G401 (cell line): ENCODE measurements at regions not wholly inside any gene's neighbourhood (a gene's known extent, or its start where the extent isn't known, plus 50 kb on each side); places are given as distances from the start of the nearest gene placed in this dataset.
"Not testable (repeated sequence)": the region's sequence is repeated elsewhere in the genome, so short reads cannot be mapped to it uniquely, and the experiment has no call there.

Experiments used
- DNase-seq: peaks from one replicate; pipeline ENCODE4 v3.0.0-alpha.2; 2015; ENCODE audit warnings: low spot score
- in situ Hi-C: cut with HindIII; loops from 2 replicates; pipeline ENCODE4 v1.10.0; 2016; ENCODE audit warnings: low sequenced_read_pairs, mixed read lengths

DNA sequence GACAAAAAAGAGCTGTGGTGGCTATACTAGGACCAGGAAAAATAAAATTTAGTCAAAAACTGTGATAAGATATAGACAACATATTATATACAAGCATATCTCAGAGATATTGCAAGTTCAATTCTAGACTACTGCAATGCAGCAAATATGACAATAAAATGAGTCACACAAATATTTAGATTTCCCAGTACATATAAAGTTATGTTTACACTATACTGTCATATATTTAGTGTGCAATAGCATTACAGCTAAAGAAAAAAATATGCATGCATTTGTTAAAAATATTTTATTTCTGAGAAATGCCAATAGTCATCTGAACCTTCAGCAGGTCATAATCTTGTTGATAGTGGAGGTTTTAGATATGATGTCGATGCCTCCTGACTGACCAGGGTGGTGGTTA, 72.1 kb downstream of the AKR1C4 start:
- in situ Hi-C loops: no loop called here
- DNase-seq: no peak

DNA sequence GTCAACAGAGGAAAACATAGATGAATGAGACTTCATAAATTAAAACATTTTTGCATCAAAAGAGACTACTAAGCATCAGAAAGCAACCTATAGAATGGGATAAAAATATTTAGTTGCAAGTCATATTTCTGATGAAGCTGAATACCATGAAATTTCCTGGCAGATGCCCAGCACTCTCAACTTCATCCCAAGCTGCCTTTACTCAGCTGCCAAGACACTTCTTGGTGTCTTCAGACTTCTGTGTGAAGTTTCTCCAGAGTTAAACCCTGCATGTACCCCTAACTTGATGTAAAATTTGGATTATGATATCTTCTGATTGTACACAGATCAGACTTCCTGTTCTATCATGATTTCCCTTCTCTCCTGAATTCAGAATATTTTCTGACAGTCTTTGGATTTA, 73.2 kb downstream of the AKR1C4 start:
- in situ Hi-C loops: no loop called here
- no peak for DNase-seq

DNA sequence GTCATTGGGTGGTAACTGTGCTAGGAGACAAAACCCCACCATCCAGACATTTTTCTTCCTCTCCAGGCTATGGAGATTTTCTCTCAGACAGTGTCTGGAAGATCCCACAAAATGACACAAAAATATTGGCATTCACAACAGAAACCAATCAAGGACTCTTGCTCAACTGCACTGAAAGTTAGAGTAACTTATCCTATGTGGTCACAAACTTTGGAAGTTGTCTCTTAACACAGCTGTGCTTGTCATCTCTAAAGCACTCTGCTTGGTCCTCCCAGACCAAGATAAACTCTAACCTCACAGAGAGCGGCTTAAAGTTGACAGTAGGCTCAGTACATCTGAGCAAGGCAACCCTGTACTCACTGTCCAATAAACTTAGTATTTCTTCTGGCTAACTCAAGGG, 74.9 kb downstream of the AKR1C4 start:
- DNase-seq: no peak
- in situ Hi-C loops: no loop called here

DNA sequence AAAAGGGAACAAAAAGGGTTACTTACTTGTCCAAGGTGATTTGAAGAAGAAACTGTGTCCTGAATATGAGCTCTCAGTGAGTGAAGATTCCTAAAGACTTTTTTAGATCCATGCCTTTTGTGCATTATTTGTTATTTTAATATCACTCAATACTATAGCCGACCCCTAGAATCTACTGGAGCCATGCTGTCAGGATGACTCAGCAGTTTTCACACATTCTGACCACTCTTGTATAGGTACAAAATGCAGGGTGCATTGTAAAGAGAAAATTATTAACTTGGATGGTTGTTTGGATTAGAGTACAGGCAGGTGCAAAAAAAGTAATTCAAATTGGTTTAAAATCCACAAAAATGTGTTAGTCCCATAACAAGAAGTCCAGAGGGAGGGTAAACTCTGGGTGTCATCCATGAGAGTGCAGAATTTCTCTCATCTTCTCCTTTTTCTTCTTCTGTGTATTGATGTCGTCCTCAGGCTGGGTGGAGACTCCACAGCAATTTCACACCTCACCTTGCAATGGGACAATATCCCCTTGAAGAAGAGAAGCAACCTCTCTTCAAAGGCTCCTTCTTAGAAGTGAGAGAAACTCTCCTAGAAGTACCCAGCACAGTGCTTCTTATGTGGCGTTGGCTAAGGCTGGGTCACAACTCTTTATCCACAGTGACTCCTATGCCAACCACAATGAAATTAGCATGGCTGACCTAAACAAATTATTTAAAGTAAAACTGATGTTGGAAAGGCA, 75.6 kb downstream of the AKR1C4 start:
- in situ Hi-C loops: no loop called here

DNA sequence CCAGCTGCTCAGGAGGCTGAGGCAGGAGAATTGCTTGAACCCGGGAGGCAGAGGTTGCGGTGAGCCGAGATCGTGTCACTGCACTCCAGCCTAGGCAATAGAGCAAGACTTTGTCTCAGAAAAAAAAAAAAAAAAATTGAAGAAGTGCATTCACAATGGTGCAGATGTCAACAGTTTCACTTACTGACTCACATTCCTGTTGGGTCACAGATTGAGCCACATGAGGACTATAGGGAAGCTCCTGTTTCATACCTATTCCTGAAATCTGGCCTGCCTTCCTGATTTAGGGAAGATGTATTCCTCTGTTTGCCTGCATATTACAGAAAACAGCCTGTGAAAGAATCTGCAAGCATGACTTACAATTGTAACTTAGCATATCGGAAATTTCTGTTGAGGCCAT, 78.2 kb downstream of the AKR1C4 start:
- in situ Hi-C loops: no loop called here

More for the DNA sequence above, 75.6 kb downstream of the AKR1C4 start:
- DNase-seq: no peak

DNA sequence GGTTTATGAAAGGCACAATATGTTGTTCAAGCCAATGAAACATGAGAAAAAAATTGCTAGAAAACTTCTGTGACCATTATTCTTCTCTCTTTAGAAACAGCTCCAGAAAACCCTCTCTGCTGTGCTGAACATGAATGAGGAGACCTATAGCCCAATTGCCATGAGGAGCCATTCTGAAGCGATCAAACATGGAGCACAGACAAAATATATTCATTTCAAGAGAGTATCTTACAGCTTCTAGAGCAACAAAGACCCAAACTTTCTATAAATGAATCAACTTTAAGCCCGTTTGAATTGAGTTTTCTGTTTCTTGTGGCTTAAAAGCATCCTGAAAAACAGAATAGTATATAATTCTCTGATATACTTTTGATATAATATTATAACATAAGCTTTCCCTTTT, 83.4 kb upstream of the UCN3 start:
- DNase-seq: no peak
- in situ Hi-C loops: no loop called here

More for the DNA sequence above, 78.2 kb downstream of the AKR1C4 start:
- no peak for DNase-seq

DNA sequence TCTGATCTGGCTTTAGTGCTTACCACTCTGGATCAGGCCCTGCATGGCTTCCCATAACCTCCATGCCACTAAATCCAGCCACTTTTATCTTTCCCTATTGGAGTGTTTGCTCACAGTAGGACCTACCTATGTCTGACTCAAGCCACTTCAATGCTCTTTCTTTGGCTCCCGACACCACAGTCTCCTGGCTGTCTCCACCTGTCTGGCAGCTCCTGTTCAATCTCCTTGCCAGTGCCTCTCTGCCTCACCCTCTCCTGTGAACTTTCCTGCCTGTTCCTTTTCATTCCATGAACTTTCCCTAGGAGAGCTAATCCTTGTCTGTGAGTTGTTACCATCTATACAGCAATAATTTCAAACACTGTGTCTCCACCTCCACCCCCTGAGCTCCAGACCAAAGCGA, 82.6 kb upstream of the UCN3 start:
- in situ Hi-C loops: no loop called here

DNA sequence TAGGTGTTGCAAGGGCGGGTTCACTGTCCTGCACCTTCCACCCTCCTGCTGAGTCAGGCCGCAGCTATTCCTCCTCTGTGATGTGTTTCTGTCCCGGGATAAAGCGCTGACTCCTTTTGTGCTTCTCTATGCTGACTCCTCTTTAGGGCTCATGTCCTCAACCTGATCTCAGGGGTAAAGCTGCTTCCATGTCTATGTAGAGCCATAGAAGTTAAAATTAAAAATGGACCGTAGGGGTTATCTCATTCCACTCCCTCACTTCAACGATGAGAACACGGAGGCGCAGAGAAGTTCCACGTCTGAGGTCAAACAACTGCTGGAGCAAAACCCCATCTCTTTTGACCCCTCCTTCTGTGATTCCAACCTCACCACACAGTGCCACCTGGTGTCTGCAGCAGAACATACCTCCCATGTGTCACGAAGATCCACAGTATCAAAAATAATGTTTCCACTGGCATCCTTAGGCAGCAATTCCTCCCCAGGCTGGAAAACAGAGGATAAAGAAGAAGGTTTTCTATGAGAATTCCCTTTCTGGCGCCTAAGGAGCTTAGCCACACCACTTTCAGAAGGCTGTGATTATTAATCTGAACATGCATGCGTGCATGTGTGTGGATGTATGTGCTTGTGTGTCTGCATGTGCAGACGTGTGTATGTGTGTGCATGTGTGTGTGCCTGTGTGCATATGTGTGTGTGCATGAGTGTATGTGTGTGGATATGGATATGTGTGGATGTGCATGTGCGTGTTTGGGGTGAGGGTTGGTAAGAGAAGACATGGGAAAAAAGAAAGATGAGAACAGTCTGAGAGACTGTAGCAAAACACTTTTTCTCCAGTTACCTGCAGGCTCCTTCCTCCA, 81.2 kb upstream of the UCN3 start:
- DNase-seq: peak; percentile 2
- in situ Hi-C loops: no loop called here

More for the DNA sequence above, 82.6 kb upstream of the UCN3 start:
- DNase-seq: no peak

DNA sequence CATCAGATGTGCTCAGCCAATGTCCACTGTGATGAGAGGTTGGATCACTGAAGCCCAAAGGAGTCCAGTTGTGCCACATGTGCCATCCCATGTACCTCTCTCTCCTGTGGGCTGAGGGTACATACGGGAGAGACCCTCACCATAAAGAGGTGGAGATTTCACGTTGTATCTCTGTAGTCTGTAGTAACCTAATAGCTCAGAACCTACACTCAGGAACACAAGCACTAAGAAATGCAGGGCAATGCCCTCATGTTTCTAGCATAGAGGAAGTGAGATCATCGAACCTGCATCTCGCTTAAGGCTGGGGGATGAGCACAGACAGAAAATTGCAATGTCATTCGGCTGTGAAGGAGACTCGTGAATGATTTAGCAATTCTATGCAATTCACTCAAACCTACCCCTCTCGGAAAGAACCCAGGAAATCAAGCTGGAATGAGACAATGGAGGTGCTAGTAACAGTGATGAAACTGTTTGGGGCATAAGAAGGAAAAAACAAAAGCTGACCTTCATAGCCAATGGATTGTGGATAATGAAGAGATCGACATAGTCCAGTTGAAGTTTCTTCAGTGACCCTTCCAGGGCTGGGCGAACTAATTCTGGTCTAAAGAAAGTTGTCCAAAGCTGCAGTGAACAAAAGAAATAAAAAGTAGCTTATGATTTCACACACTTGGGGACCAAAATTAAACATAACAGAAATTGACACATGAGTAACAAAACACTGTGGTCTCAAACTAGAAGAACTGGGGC, 80.3 kb upstream of the UCN3 start:
- DNase-seq: no peak
- in situ Hi-C loops: no loop called here

DNA sequence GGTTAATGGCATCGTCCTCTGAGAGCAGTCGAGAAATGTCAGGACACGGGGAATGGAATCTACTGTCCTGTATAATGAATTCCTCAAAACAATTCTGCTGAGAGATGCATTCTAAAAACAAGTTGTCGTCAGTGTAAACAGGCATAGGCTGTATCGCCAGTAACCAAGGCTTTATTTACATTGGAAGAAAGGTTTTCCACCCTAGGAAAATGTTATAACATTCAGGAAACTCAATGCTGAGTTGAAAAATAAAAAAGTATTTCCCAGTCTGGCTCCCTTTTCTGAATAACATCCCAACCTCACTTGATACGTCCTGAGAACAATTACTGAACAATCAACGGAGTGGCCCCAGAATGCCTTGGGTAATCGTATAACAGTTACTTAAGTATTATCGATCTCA, 79.6 kb upstream of the UCN3 start:
- in situ Hi-C loops: no loop called here
- DNase-seq: no peak

DNA sequence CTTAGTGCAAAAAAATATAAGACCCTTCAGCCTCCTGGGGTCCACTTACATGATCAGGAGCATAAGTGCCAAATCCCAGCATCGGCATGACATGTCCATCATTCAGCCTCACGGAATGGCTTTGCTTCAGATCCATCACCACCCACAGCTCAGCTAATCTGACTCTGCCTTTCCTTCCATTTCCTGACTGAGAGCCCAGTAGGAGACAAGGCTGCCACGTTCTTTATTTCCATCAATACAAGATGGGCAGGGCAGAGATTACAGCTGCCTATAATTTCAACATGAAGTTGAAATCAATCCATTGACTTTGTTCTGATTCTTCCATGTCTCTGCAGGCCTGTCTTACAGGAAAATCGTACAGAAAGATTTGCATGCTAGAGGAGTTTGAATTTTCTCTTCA, 76.4 kb upstream of the UCN3 start:
- in situ Hi-C loops: no loop called here
- DNase-seq: no peak

DNA sequence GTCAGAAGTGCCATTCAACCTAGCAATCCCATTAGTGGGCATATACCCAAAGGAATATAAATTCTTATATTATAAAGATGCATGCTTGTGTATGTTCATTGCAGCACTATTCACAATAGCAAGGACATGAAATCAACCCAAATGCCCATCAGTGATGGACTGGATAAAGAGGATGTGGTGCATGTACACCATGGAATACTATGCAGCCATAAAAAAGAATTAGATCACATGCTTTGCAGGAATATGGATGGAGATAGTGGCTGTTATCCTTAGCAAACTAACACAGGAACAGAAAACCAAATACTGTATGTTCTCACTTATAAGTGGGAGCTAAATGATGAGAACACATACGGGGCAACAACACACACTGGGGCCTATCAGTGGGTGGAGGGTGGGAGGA, 75.5 kb upstream of the UCN3 start:
- DNase-seq, in situ Hi-C loops: not testable (repeated sequence)

DNA sequence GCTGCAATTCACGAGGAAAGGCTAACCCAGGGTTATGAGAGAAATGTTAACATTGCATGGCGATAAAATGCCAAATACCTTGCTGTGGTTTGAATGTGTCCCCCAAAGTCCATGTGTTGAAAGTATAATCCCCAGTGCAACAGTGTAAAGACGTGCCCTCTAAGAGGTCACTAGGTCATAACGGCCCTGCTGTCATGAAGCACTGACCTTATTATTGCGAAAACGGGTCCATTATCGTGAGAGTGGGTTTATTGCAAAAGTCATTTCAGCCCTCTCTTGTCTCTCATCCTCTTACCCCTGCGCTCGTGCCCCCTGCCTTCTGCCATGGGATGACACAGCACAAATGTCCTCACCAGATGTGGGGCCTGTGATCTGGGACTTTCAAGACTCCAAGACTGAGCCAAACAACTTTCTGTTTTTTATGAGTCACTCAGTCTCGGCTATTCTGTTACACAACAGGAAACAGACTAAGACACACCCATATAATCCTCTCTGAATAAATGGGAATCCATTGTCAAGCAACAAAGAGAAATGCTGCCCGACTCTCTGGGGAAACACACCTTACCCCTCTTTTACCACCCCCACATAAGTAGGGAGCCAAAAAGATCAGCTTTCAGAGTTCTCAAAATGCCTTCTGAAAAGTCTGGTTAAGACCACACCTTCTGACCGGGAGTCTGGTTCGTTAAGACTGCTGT, 73.1 kb upstream of the UCN3 start:
- in situ Hi-C loops: no loop called here
- DNase-seq: no peak

DNA sequence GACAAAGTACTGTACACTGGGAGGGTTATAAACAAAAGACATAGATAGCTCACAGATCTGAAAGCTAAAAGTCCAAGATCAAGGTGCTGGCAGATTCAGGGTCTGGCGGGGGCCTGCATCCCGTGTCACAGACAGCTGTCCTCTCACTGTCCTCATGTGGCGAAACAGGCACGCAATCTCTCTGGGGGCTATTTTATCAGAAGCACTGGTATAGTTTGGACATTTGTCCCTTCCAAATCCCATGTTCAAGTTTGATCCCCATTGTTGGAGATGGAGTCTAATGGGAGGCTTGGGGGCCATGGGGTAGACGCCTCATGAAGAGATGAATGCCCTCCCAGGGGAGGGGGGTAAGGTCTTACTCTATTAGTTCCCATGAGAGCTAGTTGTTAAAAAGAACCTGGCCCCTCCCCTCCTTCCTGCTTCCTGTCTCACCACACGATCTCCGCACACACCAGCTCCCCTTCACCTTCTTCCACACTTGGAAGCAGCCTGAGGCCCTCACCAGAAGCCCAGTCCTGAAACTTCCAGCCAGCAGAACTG, 72.5 kb upstream of the UCN3 start:
- in situ Hi-C loops: no loop called here
- DNase-seq: no peak

DNA sequence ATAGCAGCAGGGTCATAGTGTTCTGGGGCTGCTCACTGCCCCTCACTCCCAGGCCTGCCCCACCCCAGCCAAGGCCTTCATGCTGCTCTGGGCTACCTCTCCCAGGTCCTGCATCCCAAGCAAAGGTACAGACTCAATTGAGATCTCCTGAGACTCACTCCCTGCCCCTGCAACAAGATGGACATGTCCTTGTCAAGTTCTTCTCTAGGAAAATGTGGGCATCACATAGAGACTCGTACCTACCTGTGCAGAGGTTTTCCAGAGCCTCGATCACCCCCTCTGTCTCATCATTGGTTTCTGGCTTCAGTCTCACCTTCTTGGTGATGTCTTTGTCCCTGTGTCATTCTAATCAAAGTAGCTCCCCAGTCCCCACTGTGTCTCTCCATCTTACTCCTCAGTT, 71.8 kb upstream of the UCN3 start:
- in situ Hi-C loops, DNase-seq: not testable (repeated sequence)

DNA sequence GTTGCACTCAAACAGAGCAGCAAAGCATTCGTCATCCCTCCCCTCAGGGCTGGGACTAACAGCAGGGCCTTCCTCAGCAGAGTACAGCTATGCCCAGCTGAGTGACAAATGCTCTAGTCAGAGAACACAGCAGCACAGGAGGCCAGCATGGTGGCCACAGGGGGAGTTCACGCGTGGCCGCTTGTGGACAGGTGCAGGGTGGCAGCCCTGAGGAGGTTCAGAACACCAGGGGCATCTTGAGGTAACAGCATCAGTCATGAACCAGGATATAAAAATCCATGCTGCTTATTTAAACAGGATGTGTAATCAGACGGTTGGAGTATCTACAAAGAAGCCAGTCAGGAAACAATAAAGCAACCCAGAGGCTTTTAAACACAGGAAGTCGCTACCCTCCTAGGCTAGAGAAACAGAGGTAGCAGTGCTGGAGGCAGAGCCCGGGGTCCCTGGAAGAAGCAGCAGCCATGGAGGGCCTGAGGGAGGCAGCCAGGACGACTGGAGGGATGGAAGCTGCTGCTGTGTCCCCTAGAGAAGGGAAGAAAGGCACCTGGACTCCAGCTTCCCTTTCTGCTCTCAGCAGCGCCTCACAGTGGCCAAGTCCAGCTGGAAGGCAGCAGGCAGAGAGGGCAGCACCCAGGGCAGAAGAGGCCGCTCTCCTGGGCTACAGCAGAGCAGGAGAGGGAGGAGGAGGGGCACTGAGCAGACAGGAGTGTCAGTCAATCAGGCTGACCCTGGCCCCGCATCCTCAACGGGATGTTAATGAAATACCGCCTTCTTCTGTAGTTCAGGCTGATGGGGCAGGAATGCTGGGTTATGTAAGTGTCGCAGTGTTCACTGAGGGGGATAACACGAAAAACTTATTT, 70.8 kb upstream of the UCN3 start:
- in situ Hi-C loops: no loop called here

DNA sequence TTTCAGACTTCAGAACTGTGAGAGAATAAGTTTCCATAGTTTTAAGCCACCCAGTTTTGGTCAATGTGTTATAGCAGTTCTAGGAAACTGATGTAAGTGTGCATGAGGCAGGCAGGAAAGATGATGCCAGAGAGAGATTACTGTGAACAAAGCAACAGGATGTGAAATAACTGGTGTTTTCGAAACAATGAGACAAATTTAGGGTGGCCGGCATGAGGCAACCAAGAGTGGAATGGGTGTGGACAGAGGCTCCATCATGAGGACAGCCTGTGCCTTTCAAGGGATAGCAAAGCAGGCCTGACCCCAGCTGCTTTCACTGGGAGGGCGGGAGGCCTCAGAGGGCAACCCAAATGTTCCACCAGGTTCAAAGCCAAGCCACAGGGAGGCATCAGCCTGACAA, 67.3 kb upstream of the UCN3 start:
- in situ Hi-C loops: no loop called here
- DNase-seq: no peak

More for the DNA sequence above, 70.8 kb upstream of the UCN3 start:
- DNase-seq: no peak

DNA sequence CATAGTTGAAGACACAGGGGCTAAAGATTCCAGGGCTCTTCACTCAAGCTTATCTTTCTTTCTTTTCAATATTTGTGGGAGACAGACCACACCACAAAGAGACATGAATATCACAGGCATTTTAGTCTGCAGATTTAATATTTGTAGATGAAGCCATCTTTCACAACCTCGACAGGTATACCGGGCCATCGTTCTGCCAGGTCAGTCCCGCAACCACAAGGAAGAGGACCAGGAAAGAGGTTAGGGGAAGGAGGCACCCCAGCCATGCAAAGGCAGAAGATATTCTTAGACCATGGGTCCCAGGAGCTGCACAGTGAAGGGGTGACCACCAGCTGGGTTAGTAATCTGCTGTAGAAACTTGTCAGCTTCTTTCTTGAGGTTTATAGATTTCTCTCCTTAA, 66.8 kb upstream of the UCN3 start:
- no peak for DNase-seq
- in situ Hi-C loops: no loop called here
